ENCODE measurements at regions not wholly inside any gene's neighbourhood (a gene's known extent, or its start where the extent isn't known, plus 50 kb on each side); places are given as distances from the start of the nearest gene placed in this dataset.

- TF ChIP-seq, protein P1, sequence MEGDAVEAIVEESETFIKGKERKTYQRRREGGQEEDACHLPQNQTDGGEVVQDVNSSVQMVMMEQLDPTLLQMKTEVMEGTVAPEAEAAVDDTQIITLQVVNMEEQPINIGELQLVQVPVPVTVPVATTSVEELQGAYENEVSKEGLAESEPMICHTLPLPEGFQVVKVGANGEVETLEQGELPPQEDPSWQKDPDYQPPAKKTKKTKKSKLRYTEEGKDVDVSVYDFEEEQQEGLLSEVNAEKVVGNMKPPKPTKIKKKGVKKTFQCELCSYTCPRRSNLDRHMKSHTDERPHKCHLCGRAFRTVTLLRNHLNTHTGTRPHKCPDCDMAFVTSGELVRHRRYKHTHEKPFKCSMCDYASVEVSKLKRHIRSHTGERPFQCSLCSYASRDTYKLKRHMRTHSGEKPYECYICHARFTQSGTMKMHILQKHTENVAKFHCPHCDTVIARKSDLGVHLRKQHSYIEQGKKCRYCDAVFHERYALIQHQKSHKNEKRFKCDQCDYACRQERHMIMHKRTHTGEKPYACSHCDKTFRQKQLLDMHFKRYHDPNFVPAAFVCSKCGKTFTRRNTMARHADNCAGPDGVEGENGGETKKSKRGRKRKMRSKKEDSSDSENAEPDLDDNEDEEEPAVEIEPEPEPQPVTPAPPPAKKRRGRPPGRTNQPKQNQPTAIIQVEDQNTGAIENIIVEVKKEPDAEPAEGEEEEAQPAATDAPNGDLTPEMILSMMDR (IDR thresholded peaks at IDR 0.05; ENCODE audit: extremely low read depth in 1 of 2, insufficient read depth in 1 of 2, low read depth in 1 of 2, low read length in 2 of 2), result no peak
- TF ChIP-seq POLR2A (IDR thresholded peaks at IDR 0.05; ENCODE audit: low read depth, low read length) (no peak), EZH2 (IDR thresholded peaks at IDR 0.05; ENCODE audit: borderline replicate concordance, low read depth, low read length, severe bottlenecking) (no peak)
Observed at GRCh38 chr11:27558401-27558800, 51.8 kb upstream of the LIN7C start.

All from endothelial cell of umbilical vein (primary cell).